ENCODE measurements at regions not wholly inside any gene's neighbourhood (a gene's known extent, or its start where the extent isn't known, plus 50 kb on each side); places are given as distances from the start of the nearest gene placed in this dataset.

- POLR2A ChIA-PET, result no interaction called here
- peaks cover 12% of the 10 kb centered on the region; the same call in 1 of the 2 replicates for H3K4me1 ChIP-seq (ENCODE audit: control insufficient read depth, insufficient read depth, low read length)
- H3K36me3 ChIP-seq (ENCODE audit: control insufficient read depth, insufficient read depth, low read length), result no peaks in the 10 kb centered on the region
- no peaks in the 10 kb centered on the region for H3K27me3 ChIP-seq (ENCODE audit: control insufficient read depth, insufficient read depth, low read length)
- intact Hi-C loops (cut with micrococcal nuclease; ENCODE audit: unreplicated experiment), result no loop called here
- H3K9me3 ChIP-seq (ENCODE audit: control insufficient read depth, insufficient read depth, low read depth, low read length), result no peaks in the 10 kb centered on the region
- DNase-seq (ENCODE audit: low read depth, low spot score), result no peak
- no peak for TF ChIP-seq CTCF (IDR thresholded peaks at IDR 0.05)
- no peak for TF ChIP-seq POLR2AphosphoS5 (IDR thresholded peaks at IDR 0.05; ENCODE audit: low read depth, low read length)
- no peak for TF ChIP-seq SIN3A (IDR thresholded peaks at IDR 0.05; ENCODE audit: borderline replicate concordance, insufficient read depth, low read depth, low read length)
- no peak for TF ChIP-seq REST (IDR thresholded peaks at IDR 0.05; ENCODE audit: insufficient read depth in 1 of 2, low read depth in 2 of 2, low read length in 1 of 2)
- no peak for TF ChIP-seq TCF7L2 (IDR thresholded peaks at IDR 0.05; ENCODE audit: low read depth, low read length)
- no peak overlapping the region for H3K27ac ChIP-seq (ENCODE audit: low read length)
- no TSS peak for BruUV-seq (replicated peaks)
- CTCF ChIA-PET, result no interaction called here
- ATAC-seq, result no peak
- H3K4me3 ChIP-seq (ENCODE audit: low read depth in 2 of 2, low read length in 2 of 2), result no peak overlapping the region
- in situ Hi-C loops (cut with HindIII; ENCODE audit: low pct_unique_long_range_greater_than_20kb, low sequenced_read_pairs), result no loop called here
These were observed 233.6 kb downstream of the PCDH7 start for GRCh38 chr4:30953799-30954198.

- no peak for DNase-seq (ENCODE audit: low read depth, low spot score)
- peaks cover 12% of the 10 kb centered on the region; the same call in 1 of the 2 replicates for H3K4me1 ChIP-seq (ENCODE audit: control insufficient read depth, insufficient read depth, low read length)
- no peaks in the 10 kb centered on the region for H3K36me3 ChIP-seq (ENCODE audit: control insufficient read depth, insufficient read depth, low read length)
- no peak for ATAC-seq
- ChIA-PET POLR2A (no interaction called here), CTCF (no interaction called here)
- no peak for TF ChIP-seq CTCF (IDR thresholded peaks at IDR 0.05)
- no peak for TF ChIP-seq TCF7L2 (IDR thresholded peaks at IDR 0.05; ENCODE audit: low read depth, low read length)
- no peak for TF ChIP-seq POLR2AphosphoS5 (IDR thresholded peaks at IDR 0.05; ENCODE audit: low read depth, low read length)
- no peak for TF ChIP-seq SIN3A (IDR thresholded peaks at IDR 0.05; ENCODE audit: borderline replicate concordance, insufficient read depth, low read depth, low read length)
- no peak for TF ChIP-seq REST (IDR thresholded peaks at IDR 0.05; ENCODE audit: insufficient read depth in 1 of 2, low read depth in 2 of 2, low read length in 1 of 2)
- H3K4me3 ChIP-seq (ENCODE audit: low read depth in 2 of 2, low read length in 2 of 2), result no peak overlapping the region
- in situ Hi-C loops (cut with HindIII; ENCODE audit: low pct_unique_long_range_greater_than_20kb, low sequenced_read_pairs) (no loop called here), intact Hi-C loops (cut with micrococcal nuclease; ENCODE audit: unreplicated experiment) (no loop called here)
- no peaks in the 10 kb centered on the region for H3K9me3 ChIP-seq (ENCODE audit: control insufficient read depth, insufficient read depth, low read depth, low read length)
- H3K27me3 ChIP-seq (ENCODE audit: control insufficient read depth, insufficient read depth, low read length), result no peaks in the 10 kb centered on the region
- no TSS peak for BruUV-seq (replicated peaks)
- no peak overlapping the region; the same call in 1 of the 2 replicates for H3K27ac ChIP-seq (ENCODE audit: low read length)
These were observed 236.7 kb downstream of the PCDH7 start for GRCh38 chr4:30956916-30957315.

All from Panc1 (cell line).